Activated CD4-positive, alpha-beta T cell treated with anti-CD3 and anti-CD28 coated beads, Interleukin-2, amount 10 ng/mL, durations not matched to agents 7 days and 5 days (primary cell): ENCODE measurements at regions not wholly inside any gene's neighbourhood (a gene's known extent, or its start where the extent isn't known, plus 50 kb on each side); places are given as distances from the start of the nearest gene placed in this dataset.

Source experiments
- CTCF ChIA-PET: fragments of 350-600 bp; sonication (Branson Sonifier 250); formaldehyde crosslinking; loops from one replicate; lab custom pipeline; 2021; ENCODE audit warnings: antibody characterized with exemption; lab: Charles Lee
- POLR2A ChIA-PET: fragments of 350-600 bp; sonication (Branson Sonifier 250); formaldehyde crosslinking; loops from one replicate; lab custom pipeline; 2021; ENCODE audit warnings: antibody characterized with exemption; lab: Charles Lee
- DNase-seq: peaks from one replicate; pipeline ENCODE4 v3.0.0-alpha.2; 2020
- H3K27ac Mint-ChIP-seq: one replicate; pipeline ENCODE4 v1.8.0; 2021; ENCODE audit warnings: mild to moderate bottlenecking, moderate library complexity, mixed read lengths
- H3K27me3 Mint-ChIP-seq: one replicate; pipeline ENCODE4 v1.8.0; 2021; ENCODE audit warnings: mixed read lengths
- H3K36me3 Mint-ChIP-seq: one replicate; pipeline ENCODE4 v1.8.0; 2021; ENCODE audit warnings: low read depth, mixed read lengths
- H3K4me1 Mint-ChIP-seq: one replicate; pipeline ENCODE4 v1.8.0; 2021; ENCODE audit warnings: mixed read lengths
- H3K4me3 Mint-ChIP-seq: one replicate; pipeline ENCODE4 v1.8.0; 2021; ENCODE audit warnings: mild to moderate bottlenecking, moderate library complexity, mixed read lengths
- H3K9me3 Mint-ChIP-seq: one replicate; pipeline ENCODE4 v1.8.0; 2021; ENCODE audit warnings: mixed read lengths

- Mint-ChIP-seq H3K4me1 (no peaks in the 10 kb centered on the region), H3K27me3 (no peaks in the 10 kb centered on the region), H3K4me3 (no peak overlapping the region), H3K27ac (no peak overlapping the region), H3K36me3 (no peaks in the 10 kb centered on the region), H3K9me3 (peaks cover 13% of the 10 kb centered on the region)
- DNase-seq: no peak
- ChIA-PET CTCF (no interaction called here), POLR2A (no interaction called here)
These were observed 431.2 kb upstream of the ADAMTS9 start for GRCh38 chr3:65118912-65119499.

- H3K4me1 Mint-ChIP-seq: no peaks in the 10 kb centered on the region
- POLR2A ChIA-PET: no interaction called here
- CTCF ChIA-PET: no interaction called here
- no peaks in the 10 kb centered on the region for H3K36me3 Mint-ChIP-seq
- no peak overlapping the region for H3K27ac Mint-ChIP-seq
- H3K9me3 Mint-ChIP-seq: peaks cover 10% of the 10 kb centered on the region
- DNase-seq: no peak
- no peaks in the 10 kb centered on the region for H3K27me3 Mint-ChIP-seq
- no peak overlapping the region for H3K4me3 Mint-ChIP-seq
These were observed 426.2 kb upstream of the ADAMTS9 start for GRCh38 chr3:65114041-65114440.

- ChIA-PET CTCF (no interaction called here), POLR2A (no interaction called here)
- Mint-ChIP-seq H3K27me3 (no peaks in the 10 kb centered on the region), H3K9me3 (peaks cover 6% of the 10 kb centered on the region), H3K4me3 (no peak overlapping the region), H3K27ac (no peak overlapping the region), H3K4me1 (no peaks in the 10 kb centered on the region), H3K36me3 (no peaks in the 10 kb centered on the region)
- no peak for DNase-seq
These were observed 425.0 kb upstream of the ADAMTS9 start for GRCh38 chr3:65112751-65113300.

GRCh38 chr3:65110661-65111060, 422.9 kb upstream of the ADAMTS9 start:
- no peaks in the 10 kb centered on the region for H3K4me1 Mint-ChIP-seq
- ChIA-PET POLR2A (no interaction called here), CTCF (no interaction called here)
- no peak for DNase-seq
- no peaks in the 10 kb centered on the region for H3K27me3 Mint-ChIP-seq
- no peaks in the 10 kb centered on the region for H3K36me3 Mint-ChIP-seq
- H3K27ac Mint-ChIP-seq: no peak overlapping the region
- H3K4me3 Mint-ChIP-seq: no peak overlapping the region
- no peaks in the 10 kb centered on the region for H3K9me3 Mint-ChIP-seq

GRCh38 chr3:65109966-65110500, 422.2 kb upstream of the ADAMTS9 start:
- no peak for DNase-seq
- Mint-ChIP-seq H3K27me3 (no peaks in the 10 kb centered on the region), H3K9me3 (no peaks in the 10 kb centered on the region), H3K4me1 (no peaks in the 10 kb centered on the region), H3K27ac (no peak overlapping the region), H3K36me3 (no peaks in the 10 kb centered on the region), H3K4me3 (no peak overlapping the region)
- CTCF ChIA-PET: no interaction called here
- POLR2A ChIA-PET: no interaction called here

GRCh38 chr3:65107174-65107573, 419.4 kb upstream of the ADAMTS9 start:
- no peaks in the 10 kb centered on the region for H3K4me1 Mint-ChIP-seq
- ChIA-PET POLR2A (no interaction called here), CTCF (no interaction called here)

GRCh38 chr3:65101450-65101849, 413.6 kb upstream of the ADAMTS9 start:
- DNase-seq: no peak
- Mint-ChIP-seq H3K27ac (no peak overlapping the region), H3K4me1 (no peaks in the 10 kb centered on the region), H3K9me3 (peaks cover 3% of the 10 kb centered on the region), H3K36me3 (no peaks in the 10 kb centered on the region), H3K4me3 (no peak overlapping the region), H3K27me3 (no peaks in the 10 kb centered on the region)
- POLR2A ChIA-PET: no interaction called here
- CTCF ChIA-PET: no interaction called here

More at GRCh38 chr3:65107174-65107573, 419.4 kb upstream of the ADAMTS9 start:
- Mint-ChIP-seq H3K36me3 (no peaks in the 10 kb centered on the region), H3K4me3 (no peak overlapping the region), H3K27ac (no peak overlapping the region), H3K27me3 (no peaks in the 10 kb centered on the region), H3K9me3 (peaks cover 3% of the 10 kb centered on the region)
- DNase-seq: no peak

GRCh38 chr3:65098400-65098799, 410.6 kb upstream of the ADAMTS9 start:
- Mint-ChIP-seq H3K9me3 (no peaks in the 10 kb centered on the region), H3K27ac (no peak overlapping the region), H3K4me3 (no peak overlapping the region), H3K27me3 (no peaks in the 10 kb centered on the region), H3K36me3 (no peaks in the 10 kb centered on the region), H3K4me1 (no peaks in the 10 kb centered on the region)
- ChIA-PET CTCF (no interaction called here), POLR2A (no interaction called here)
- DNase-seq: no peak

GRCh38 chr3:65096110-65096745, 408.4 kb upstream of the ADAMTS9 start:
- no peaks in the 10 kb centered on the region for H3K36me3 Mint-ChIP-seq
- no peaks in the 10 kb centered on the region for H3K4me1 Mint-ChIP-seq
- no peaks in the 10 kb centered on the region for H3K27me3 Mint-ChIP-seq
- DNase-seq: no peak
- H3K4me3 Mint-ChIP-seq: no peak overlapping the region
- H3K9me3 Mint-ChIP-seq: no peaks in the 10 kb centered on the region
- CTCF ChIA-PET: no interaction called here
- H3K27ac Mint-ChIP-seq: no peak overlapping the region
- POLR2A ChIA-PET: no interaction called here

- CTCF ChIA-PET: no interaction called here
- Mint-ChIP-seq H3K4me1 (no peaks in the 10 kb centered on the region), H3K4me3 (no peak overlapping the region), H3K27me3 (no peaks in the 10 kb centered on the region), H3K9me3 (no peaks in the 10 kb centered on the region), H3K36me3 (no peaks in the 10 kb centered on the region), H3K27ac (no peak overlapping the region)
- DNase-seq: no peak
- POLR2A ChIA-PET: no interaction called here
These were observed 406.9 kb upstream of the ADAMTS9 start for GRCh38 chr3:65094723-65095122.

GRCh38 chr3:65093641-65094040, 405.8 kb upstream of the ADAMTS9 start:
- H3K27me3 Mint-ChIP-seq: no peaks in the 10 kb centered on the region
- no peak overlapping the region for H3K4me3 Mint-ChIP-seq
- CTCF ChIA-PET: no interaction called here
- no peak overlapping the region for H3K27ac Mint-ChIP-seq
- POLR2A ChIA-PET: no interaction called here
- no peaks in the 10 kb centered on the region for H3K4me1 Mint-ChIP-seq
- no peak for DNase-seq
- H3K9me3 Mint-ChIP-seq: no peaks in the 10 kb centered on the region
- no peaks in the 10 kb centered on the region for H3K36me3 Mint-ChIP-seq

- H3K4me3 Mint-ChIP-seq: no peak overlapping the region
- CTCF ChIA-PET: no interaction called here
- DNase-seq: no peak
- H3K27me3 Mint-ChIP-seq: no peaks in the 10 kb centered on the region
- H3K4me1 Mint-ChIP-seq: no peaks in the 10 kb centered on the region
- POLR2A ChIA-PET: no interaction called here
- no peak overlapping the region for H3K27ac Mint-ChIP-seq
- H3K36me3 Mint-ChIP-seq: no peaks in the 10 kb centered on the region
- no peaks in the 10 kb centered on the region for H3K9me3 Mint-ChIP-seq
These were observed 403.8 kb upstream of the ADAMTS9 start for GRCh38 chr3:65091565-65091964.

GRCh38 chr3:65083240-65083639, 395.4 kb upstream of the ADAMTS9 start:
- no peak overlapping the region for H3K27ac Mint-ChIP-seq
- H3K27me3 Mint-ChIP-seq: no peaks in the 10 kb centered on the region
- ChIA-PET CTCF (interaction anchor here (1.5 kb wide), 1 partner anchor 12 kb away, joined by 3 read pairs; no protein-coding TSS in a partner anchor), POLR2A (no interaction called here)
- no peaks in the 10 kb centered on the region for H3K36me3 Mint-ChIP-seq
- H3K4me1 Mint-ChIP-seq: no peaks in the 10 kb centered on the region
- DNase-seq: no peak
- H3K4me3 Mint-ChIP-seq: no peak overlapping the region
- H3K9me3 Mint-ChIP-seq: no peaks in the 10 kb centered on the region
